Omental fat pad (tissue), 3 donors: ENCODE measurements at regions not wholly inside any gene's neighbourhood (a gene's known extent, or its start where the extent isn't known, plus 50 kb on each side); places are given as distances from the start of the nearest gene placed in this dataset.
"Not testable (repeated sequence)": the region's sequence is repeated elsewhere in the genome, so short reads cannot be mapped to it uniquely, and the experiment has no call there.

Experiments used
- ATAC-seq: fragments of 150-250 bp; one replicate; pipeline ENCODE4 v1.9.1; 2016; ENCODE audit warnings: mild to moderate bottlenecking, moderate library complexity; ENCODE audit not compliant: low FRiP score
- DNase-seq: peaks from one replicate; pipeline ENCODE4 v3.0.0-alpha.2; 2019; ENCODE audit warnings: low spot score
- CTCF ChIP-seq, 3 donors: fragments of 450-650 bp; IDR thresholded peaks; one replicate each; pipeline ENCODE4 v1.5.1; 2016 to 2017; ENCODE audit warnings: antibody characterized with exemption in 3 of 3, mild to moderate bottlenecking in 3 of 3, moderate library complexity in 2 of 3

- no peak for ATAC-seq
- TF ChIP-seq CTCF (IDR thresholded peaks at IDR 0.05), result no peak
- no peak for DNase-seq
These were observed 2222.3 kb upstream of the AGA start for GRCh38 chr4:179664430-179665027.

GRCh38 chr4:179666226-179666625 lies 2224.0 kb upstream of the AGA start:
- no peak for DNase-seq
- no peak for TF ChIP-seq CTCF (IDR thresholded peaks at IDR 0.05)
- ATAC-seq, result no peak

GRCh38 chr4:179671609-179672008 lies 2229.4 kb upstream of the AGA start:
- no peak for DNase-seq
- ATAC-seq, result no peak
- no peak for TF ChIP-seq CTCF (IDR thresholded peaks at IDR 0.05)

GRCh38 chr4:179678093-179678814 lies 2236.0 kb upstream of the AGA start:
- DNase-seq (no peak), ATAC-seq (no peak)
- TF ChIP-seq CTCF (IDR thresholded peaks at IDR 0.05), result no peak

GRCh38 chr4:179683661-179684060 lies 2241.4 kb upstream of the AGA start:
- ATAC-seq, DNase-seq: not testable (repeated sequence)

- no peak for DNase-seq
- no peak for TF ChIP-seq CTCF (IDR thresholded peaks at IDR 0.05)
These were observed 2250.0 kb upstream of the AGA start for GRCh38 chr4:179692222-179692621.

GRCh38 chr4:179695175-179695574 lies 2252.9 kb upstream of the AGA start:
- TF ChIP-seq CTCF (IDR thresholded peaks at IDR 0.05), result no peak
- DNase-seq (no peak), ATAC-seq (no peak)

More at GRCh38 chr4:179692222-179692621, 2250.0 kb upstream of the AGA start:
- ATAC-seq, result no peak
